Fibroblast of lung (primary cell): ENCODE measurements at regions not wholly inside any gene's neighbourhood (a gene's known extent, or its start where the extent isn't known, plus 50 kb on each side); places are given as distances from the start of the nearest gene placed in this dataset.

Source experiments
- DNase-seq, 2 donors: peaks; one replicate each; pipeline versions ENCODE4 v3.0.0 to v3.0.0-alpha.2; 2010; ENCODE audit warnings: low read depth in 2 of 2
- H2AFZ ChIP-seq: 2 replicates; pipeline ENCODE4 v1.5.1; 2012; ENCODE audit warnings: low read length, control low read depth, inconsistent platforms
- H3K27ac ChIP-seq: 2 replicates; pipeline ENCODE4 v1.5.1; 2011; ENCODE audit warnings: low read length, control low read depth; ENCODE audit not compliant: insufficient read depth
- H3K27me3 ChIP-seq: 2 replicates; pipeline ENCODE4 v1.5.1; 2011; ENCODE audit warnings: mild to moderate bottlenecking, low read length; ENCODE audit not compliant: control insufficient read depth, insufficient read depth
- H3K36me3 ChIP-seq: 2 replicates; pipeline ENCODE4 v1.5.1; 2011; ENCODE audit warnings: low read length; ENCODE audit not compliant: control insufficient read depth, insufficient read depth
- H3K4me1 ChIP-seq: 2 replicates; pipeline ENCODE4 v1.5.1; 2011; ENCODE audit warnings: low read length; ENCODE audit not compliant: control insufficient read depth, insufficient read depth; ENCODE audit errors: extremely low read depth
- H3K4me2 ChIP-seq: 2 replicates; pipeline ENCODE4 v1.5.1; 2011; ENCODE audit warnings: low read length, control low read depth; ENCODE audit not compliant: insufficient read depth; ENCODE audit errors: extremely low read depth
- H3K4me3 ChIP-seq, 4 experiments: fragments of 200-600 bp in 1 of 4; sonication (generic) in 1 of 4; replicated peaks in 1 of 4; 2 replicates each; pipeline ENCODE4 v1.5.1; 2011 to 2016; ENCODE audit warnings: low read length in 4 of 4, low read depth in 3 of 4, mild to moderate bottlenecking in 3 of 4, control low read depth in 2 of 4, inconsistent platforms in 1 of 4, mixed read lengths in 1 of 4; ENCODE audit not compliant: insufficient read depth in 1 of 4; ENCODE audit errors: control extremely low read depth in 1 of 4
- H3K79me2 ChIP-seq: 2 replicates; pipeline ENCODE4 v1.5.1; 2012; ENCODE audit warnings: mild to moderate bottlenecking, low read length, inconsistent platforms; ENCODE audit not compliant: control insufficient read depth, insufficient read depth
- H3K9ac ChIP-seq: 2 replicates; pipeline ENCODE4 v1.5.1; 2011; ENCODE audit warnings: mild to moderate bottlenecking, low read length, control low read depth; ENCODE audit not compliant: insufficient read depth
- H3K9me3 ChIP-seq: 2 replicates; pipeline ENCODE4 v1.5.1; 2012; ENCODE audit warnings: low read depth, low read length; ENCODE audit not compliant: control insufficient read depth, insufficient read depth
- H4K20me1 ChIP-seq: 2 replicates; pipeline ENCODE4 v1.5.1; 2011; ENCODE audit warnings: low read length; ENCODE audit not compliant: control insufficient read depth, insufficient read depth; ENCODE audit errors: extremely low read depth
- EZH2 ChIP-seq: IDR thresholded peaks from 2 replicates; pipeline ENCODE4 v1.5.1; 2012; ENCODE audit warnings: low read length, control low read depth, mild to moderate bottlenecking; ENCODE audit errors: missing control alignments
- TF ChIP-seq, protein P1 (sequence below), 2 donors: IDR thresholded peaks in 1 of 2; conservative IDR thresholded peaks in 1 of 2; 1 replicate in 1 of 2; 2 replicates in 1 of 2; pipeline ENCODE4 v1.5.1; 2011 to 2012; ENCODE audit warnings: low read length in 2 of 2, control low read depth in 1 of 2, inconsistent platforms in 1 of 2, low read depth in 1 of 2, mild to moderate bottlenecking in 1 of 2

DNA sequence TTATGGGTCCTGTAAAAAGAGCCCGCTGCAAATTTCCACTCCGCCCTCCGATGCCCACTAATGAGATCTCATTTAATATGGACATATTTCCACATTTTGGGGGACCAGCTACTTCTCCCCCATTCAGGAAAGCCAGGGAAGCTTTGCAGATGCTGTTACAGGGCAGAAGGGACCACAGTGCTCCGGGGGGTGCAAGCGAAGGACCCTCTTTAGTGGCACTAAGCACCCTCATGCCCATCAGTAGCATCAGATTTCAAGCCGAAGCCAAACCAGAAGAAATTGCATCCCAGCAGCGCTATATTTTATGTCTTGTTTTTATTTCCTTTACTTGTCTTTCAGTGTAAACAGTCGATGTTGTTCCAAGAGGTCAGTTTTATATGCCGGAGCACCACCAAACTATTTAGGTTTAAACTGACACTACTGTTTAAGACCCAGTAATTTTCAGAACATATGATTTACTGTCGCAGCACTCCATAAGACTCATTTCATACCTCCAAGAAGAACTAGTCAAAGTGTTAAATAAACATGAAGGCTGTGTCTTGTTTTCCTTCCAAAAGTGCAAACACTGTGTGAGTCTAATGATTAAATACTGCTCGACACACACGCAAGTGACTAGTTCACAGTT is 122.2 kb upstream of the MGMT start:
- Histone ChIP-seq H3K27ac (no peak overlapping the region), H4K20me1 (no peaks in the 10 kb centered on the region), H3K9me3 (no peaks in the 10 kb centered on the region), H3K36me3 (no peaks in the 10 kb centered on the region), H3K4me1 (no peaks in the 10 kb centered on the region), H3K9ac (no peak overlapping the region), H3K79me2 (no peaks in the 10 kb centered on the region), H2AFZ (no peak overlapping the region), H3K4me2 (no peak overlapping the region), H3K27me3 (no peaks in the 10 kb centered on the region), H3K4me3 (no peak overlapping the region)
- no peak for DNase-seq
- TF ChIP-seq, protein P1, sequence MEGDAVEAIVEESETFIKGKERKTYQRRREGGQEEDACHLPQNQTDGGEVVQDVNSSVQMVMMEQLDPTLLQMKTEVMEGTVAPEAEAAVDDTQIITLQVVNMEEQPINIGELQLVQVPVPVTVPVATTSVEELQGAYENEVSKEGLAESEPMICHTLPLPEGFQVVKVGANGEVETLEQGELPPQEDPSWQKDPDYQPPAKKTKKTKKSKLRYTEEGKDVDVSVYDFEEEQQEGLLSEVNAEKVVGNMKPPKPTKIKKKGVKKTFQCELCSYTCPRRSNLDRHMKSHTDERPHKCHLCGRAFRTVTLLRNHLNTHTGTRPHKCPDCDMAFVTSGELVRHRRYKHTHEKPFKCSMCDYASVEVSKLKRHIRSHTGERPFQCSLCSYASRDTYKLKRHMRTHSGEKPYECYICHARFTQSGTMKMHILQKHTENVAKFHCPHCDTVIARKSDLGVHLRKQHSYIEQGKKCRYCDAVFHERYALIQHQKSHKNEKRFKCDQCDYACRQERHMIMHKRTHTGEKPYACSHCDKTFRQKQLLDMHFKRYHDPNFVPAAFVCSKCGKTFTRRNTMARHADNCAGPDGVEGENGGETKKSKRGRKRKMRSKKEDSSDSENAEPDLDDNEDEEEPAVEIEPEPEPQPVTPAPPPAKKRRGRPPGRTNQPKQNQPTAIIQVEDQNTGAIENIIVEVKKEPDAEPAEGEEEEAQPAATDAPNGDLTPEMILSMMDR (conservative IDR thresholded peaks at IDR 0.05 in 1 of 2, IDR thresholded peaks at IDR 0.05 in 1 of 2; ENCODE audit: low read depth in 1 of 2, low read length in 2 of 2), result no peak
- no peak for TF ChIP-seq EZH2

DNA sequence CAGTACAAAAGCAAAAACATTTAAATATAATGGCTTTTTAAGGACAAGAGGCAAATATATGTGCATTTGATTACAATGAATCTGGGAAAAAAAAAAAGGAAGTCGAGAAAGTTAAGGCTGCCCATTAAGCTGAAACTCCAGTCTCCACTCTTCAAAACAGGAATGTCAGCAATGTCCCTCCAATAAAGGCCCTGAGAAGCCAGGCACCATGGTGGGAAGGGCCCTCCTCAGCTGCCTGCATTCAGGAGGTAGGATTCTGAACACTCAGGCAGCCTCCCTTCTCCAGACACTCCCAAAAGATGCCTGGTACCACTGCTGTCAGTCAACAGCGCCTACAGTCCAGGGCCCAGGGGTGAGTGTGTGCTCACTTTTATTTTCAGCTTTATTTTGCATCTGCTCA is 121.3 kb upstream of the MGMT start:
- H3K36me3 ChIP-seq, result no peaks in the 10 kb centered on the region
- H3K79me2 ChIP-seq, result no peaks in the 10 kb centered on the region
- TF ChIP-seq, protein P1 (conservative IDR thresholded peaks at IDR 0.05 in 1 of 2, IDR thresholded peaks at IDR 0.05 in 1 of 2; ENCODE audit: low read depth in 1 of 2, low read length in 2 of 2), result no peak
- TF ChIP-seq EZH2, result no peak

DNA sequence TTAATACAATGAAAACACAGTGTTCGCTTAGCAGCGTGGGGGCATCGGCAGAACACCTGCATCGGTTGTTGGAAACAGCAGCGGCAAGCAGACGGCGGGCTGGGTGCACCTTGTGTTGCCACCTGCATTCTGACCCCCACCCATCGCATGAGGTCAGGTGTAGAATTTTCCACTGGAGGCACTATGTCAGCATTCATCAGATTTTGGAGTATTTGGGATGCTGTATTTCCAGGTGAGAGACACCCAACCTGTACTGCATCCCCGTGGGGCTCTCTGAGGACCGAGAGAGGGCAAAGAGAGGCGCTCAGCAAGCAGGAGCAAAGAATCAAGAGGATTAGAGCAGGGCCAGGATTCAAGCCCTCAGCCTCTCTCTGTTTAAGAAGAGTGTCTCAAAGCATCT is 116.4 kb upstream of the MGMT start:
- no peak for DNase-seq
- Histone ChIP-seq H3K4me3 (no peak overlapping the region), H3K9me3 (no peaks in the 10 kb centered on the region), H2AFZ (no peak overlapping the region), H3K4me2 (no peak overlapping the region), H3K27ac (no peak overlapping the region), H3K4me1 (no peaks in the 10 kb centered on the region), H4K20me1 (no peaks in the 10 kb centered on the region), H3K36me3 (no peaks in the 10 kb centered on the region), H3K9ac (no peak overlapping the region), H3K79me2 (no peaks in the 10 kb centered on the region), H3K27me3 (no peaks in the 10 kb centered on the region)
- no peak for TF ChIP-seq EZH2
- TF ChIP-seq, protein P1 (conservative IDR thresholded peaks at IDR 0.05 in 1 of 2, IDR thresholded peaks at IDR 0.05 in 1 of 2; ENCODE audit: low read depth in 1 of 2, low read length in 2 of 2), result no peak

More for the DNA sequence above, 121.3 kb upstream of the MGMT start:
- no peak for DNase-seq
- H2AFZ ChIP-seq, result no peak overlapping the region
- H3K4me3 ChIP-seq, result no peak overlapping the region
- no peak overlapping the region for H3K4me2 ChIP-seq
- no peaks in the 10 kb centered on the region for H3K27me3 ChIP-seq
- H4K20me1 ChIP-seq, result no peaks in the 10 kb centered on the region
- H3K9ac ChIP-seq, result no peak overlapping the region
- no peaks in the 10 kb centered on the region for H3K9me3 ChIP-seq
- no peak overlapping the region for H3K27ac ChIP-seq
- H3K4me1 ChIP-seq, result no peaks in the 10 kb centered on the region
